ENCODE measurements at regions not wholly inside any gene's neighbourhood (a gene's known extent, or its start where the extent isn't known, plus 50 kb on each side); places are given as distances from the start of the nearest gene placed in this dataset.

GRCh38 chr2:226378753-226379705, 420.6 kb downstream of the IRS1 start:
- DNase-seq (ENCODE audit: low read depth): no peak

- DNase-seq (ENCODE audit: low read depth): no peak
Measured at GRCh38 chr2:226376516-226377180, 423.0 kb downstream of the IRS1 start.

GRCh38 chr2:226366920-226367319, 432.7 kb downstream of the IRS1 start:
- no peak for DNase-seq (ENCODE audit: low read depth)

- no peak for DNase-seq (ENCODE audit: low read depth)
Measured at GRCh38 chr2:226364217-226364616, 435.4 kb downstream of the IRS1 start.

GRCh38 chr2:226362980-226363379, 436.6 kb downstream of the IRS1 start:
- no peak for DNase-seq (ENCODE audit: low read depth)

GRCh38 chr2:226360658-226361057, 439.0 kb downstream of the IRS1 start:
- no peak for DNase-seq (ENCODE audit: low read depth)

- DNase-seq (ENCODE audit: low read depth): no peak
Measured at GRCh38 chr2:226358688-226359087, 440.9 kb downstream of the IRS1 start.

- DNase-seq (ENCODE audit: low read depth): no peak
Measured at GRCh38 chr2:226357816-226358215, 441.8 kb downstream of the IRS1 start.

- DNase-seq (ENCODE audit: low read depth): no peak
Measured at GRCh38 chr2:226355600-226355999, 444.0 kb downstream of the IRS1 start.

GRCh38 chr2:226354434-226354833, 445.2 kb downstream of the IRS1 start:
- no peak for DNase-seq (ENCODE audit: low read depth)

GRCh38 chr2:226352941-226353560, 446.6 kb downstream of the IRS1 start:
- DNase-seq (ENCODE audit: low read depth): no peak

- no peak for DNase-seq (ENCODE audit: low read depth)
Measured at GRCh38 chr2:226351711-226352110, 447.9 kb downstream of the IRS1 start.

GRCh38 chr2:226339616-226340015, 460.0 kb downstream of the IRS1 start:
- no peak for DNase-seq (ENCODE audit: low read depth)

- DNase-seq (ENCODE audit: low read depth): no peak
Measured at GRCh38 chr2:226338825-226339224, 460.8 kb downstream of the IRS1 start.

GRCh38 chr2:226337941-226338600, 461.5 kb downstream of the IRS1 start:
- DNase-seq (ENCODE audit: low read depth): no peak

GRCh38 chr2:226336283-226336682, 463.3 kb downstream of the IRS1 start:
- DNase-seq (ENCODE audit: low read depth): no peak

- no peak for DNase-seq (ENCODE audit: low read depth)
Measured at GRCh38 chr2:226334981-226335720, 464.5 kb downstream of the IRS1 start.

GRCh38 chr2:226333388-226333787, 466.2 kb downstream of the IRS1 start:
- no peak for DNase-seq (ENCODE audit: low read depth)

- DNase-seq (ENCODE audit: low read depth): no peak
Measured at GRCh38 chr2:226330206-226330605, 469.4 kb downstream of the IRS1 start.

GRCh38 chr2:226329180-226329579, 470.4 kb downstream of the IRS1 start:
- no peak for DNase-seq (ENCODE audit: low read depth)

GRCh38 chr2:226327830-226328229, 471.8 kb downstream of the IRS1 start:
- DNase-seq (ENCODE audit: low read depth): no peak

GRCh38 chr2:226325526-226325925, 474.1 kb downstream of the IRS1 start:
- no peak for DNase-seq (ENCODE audit: low read depth)

Data from stimulated activated CD8-positive, alpha-beta memory T cell treated with anti-CD3 and anti-CD28 coated beads, Interleukin-12 subunit alpha, Interleukin-12 subunit beta, amount 100 ng/mL, for 4 hours (primary cell).